GM18505 (cell line): ENCODE measurements at regions not wholly inside any gene's neighbourhood (a gene's known extent, or its start where the extent isn't known, plus 50 kb on each side); places are given as distances from the start of the nearest gene placed in this dataset.
"Not testable (repeated sequence)": the region's sequence is repeated elsewhere in the genome, so short reads cannot be mapped to it uniquely, and the experiment has no call there.

Experiments
- ATAC-seq: cut with Tn5 transposase; IDR thresholded peaks from one replicate; pipeline ENCODE4 v1.9.1; 2021; ENCODE audit not compliant: unreplicated experiment
- POLR2A ChIP-seq: IDR thresholded peaks from 4 replicates; pipeline ENCODE4 v1.6.1; 2011; ENCODE audit warnings: borderline replicate concordance; ENCODE audit not compliant: insufficient read depth, insufficient read length; ENCODE audit errors: extremely low read depth

- TF ChIP-seq POLR2A = no peak
- ATAC-seq = no peak
Measured at GRCh38 chr12:72189266-72189665, 82.9 kb upstream of the TRHDE start.

GRCh38 chr12:72191761-72192160 is 80.4 kb upstream of the TRHDE start:
- no peak for ATAC-seq
- TF ChIP-seq POLR2A = no peak

GRCh38 chr12:72197790-72198189 is 74.4 kb upstream of the TRHDE start:
- peak; percentile 51 for ATAC-seq
- TF ChIP-seq POLR2A = no peak

GRCh38 chr12:72201457-72201856 is 70.7 kb upstream of the TRHDE start:
- no peak for ATAC-seq
- TF ChIP-seq POLR2A = no peak

GRCh38 chr12:72203764-72204335 is 68.3 kb upstream of the TRHDE start:
- no peak for ATAC-seq

GRCh38 chr12:72207079-72207478 is 65.1 kb upstream of the TRHDE start:
- no peak for ATAC-seq
- no peak for TF ChIP-seq POLR2A

More at GRCh38 chr12:72203764-72204335, 68.3 kb upstream of the TRHDE start:
- no peak for TF ChIP-seq POLR2A

- no peak for ATAC-seq
- no peak for TF ChIP-seq POLR2A
Measured at GRCh38 chr12:72207486-72208409, 64.4 kb upstream of the TRHDE start.

GRCh38 chr12:72209086-72209485 is 63.1 kb upstream of the TRHDE start:
- no peak for ATAC-seq
- TF ChIP-seq POLR2A = no peak

- no peak for TF ChIP-seq POLR2A
- ATAC-seq = no peak
Measured at GRCh38 chr12:72214163-72214562, 58.0 kb upstream of the TRHDE start.

- ATAC-seq = not testable (repeated sequence)
Measured at GRCh38 chr12:72215287-72215686, 56.9 kb upstream of the TRHDE start.

- ATAC-seq = no peak
Measured at GRCh38 chr12:72219937-72220336, 52.2 kb upstream of the TRHDE start.

More at GRCh38 chr12:72219937-72220336, 52.2 kb upstream of the TRHDE start:
- TF ChIP-seq POLR2A = no peak
